Germinal center (tissue), 1 donor: ENCODE measurements at regions not wholly inside any gene's neighbourhood (a gene's known extent, or its start where the extent isn't known, plus 50 kb on each side); places are given as distances from the start of the nearest gene placed in this dataset.

Experiments used
- DNase-seq: peaks from one replicate; pipeline ENCODE4 v3.0.0; 2012; ENCODE audit warnings: mixed read lengths, low spot score

DNA sequence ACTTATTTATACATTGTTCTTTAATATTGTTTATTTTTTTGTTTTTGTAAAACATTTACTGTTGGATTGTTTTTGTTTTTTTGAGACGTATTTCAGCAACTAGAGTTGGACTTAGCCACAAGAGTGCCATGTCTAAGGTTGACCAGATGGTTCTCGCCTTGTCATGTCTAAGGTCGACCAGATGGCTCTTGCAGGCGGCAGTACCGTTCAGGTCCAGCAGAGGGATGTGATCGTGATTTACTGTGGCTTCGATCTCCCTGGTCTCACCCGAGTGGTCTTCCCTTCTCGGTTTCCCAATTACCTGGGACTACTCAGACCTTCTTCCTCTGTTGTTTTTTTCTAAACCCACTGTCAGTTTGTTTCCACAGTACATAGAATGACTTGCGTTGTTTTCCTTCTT is 1438.6 kb downstream of the UQCRFS1 start:
- no peak for DNase-seq

GRCh38 chr19:27773318-27774094 is 1439.4 kb downstream of the UQCRFS1 start:
- no peak for DNase-seq

- no peak for DNase-seq
These were observed 1440.9 kb downstream of the UQCRFS1 start for GRCh38 chr19:27772059-27772458.

DNA sequence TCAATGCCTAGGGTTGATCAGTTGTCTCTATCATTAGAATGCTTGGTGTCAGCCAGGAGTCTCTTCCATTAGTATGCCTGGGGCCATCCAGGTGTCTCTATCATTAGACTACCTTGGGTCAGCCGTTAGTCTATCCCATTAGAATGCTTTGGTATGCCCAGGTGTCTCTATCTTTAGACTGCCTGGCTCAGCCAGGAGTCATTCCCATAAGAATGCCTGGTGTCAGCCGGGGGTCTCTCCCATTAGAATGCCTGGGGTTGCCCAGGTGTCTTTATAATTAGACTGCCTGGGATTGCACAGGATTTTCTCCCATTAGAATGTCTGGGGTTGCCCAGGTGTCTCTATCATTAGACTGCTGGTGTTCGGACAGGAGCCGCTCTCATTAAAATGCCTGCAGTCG is 1442.9 kb downstream of the UQCRFS1 start:
- no peak for DNase-seq

GRCh38 chr19:27767234-27767633 is 1445.7 kb downstream of the UQCRFS1 start:
- no peak for DNase-seq

DNA sequence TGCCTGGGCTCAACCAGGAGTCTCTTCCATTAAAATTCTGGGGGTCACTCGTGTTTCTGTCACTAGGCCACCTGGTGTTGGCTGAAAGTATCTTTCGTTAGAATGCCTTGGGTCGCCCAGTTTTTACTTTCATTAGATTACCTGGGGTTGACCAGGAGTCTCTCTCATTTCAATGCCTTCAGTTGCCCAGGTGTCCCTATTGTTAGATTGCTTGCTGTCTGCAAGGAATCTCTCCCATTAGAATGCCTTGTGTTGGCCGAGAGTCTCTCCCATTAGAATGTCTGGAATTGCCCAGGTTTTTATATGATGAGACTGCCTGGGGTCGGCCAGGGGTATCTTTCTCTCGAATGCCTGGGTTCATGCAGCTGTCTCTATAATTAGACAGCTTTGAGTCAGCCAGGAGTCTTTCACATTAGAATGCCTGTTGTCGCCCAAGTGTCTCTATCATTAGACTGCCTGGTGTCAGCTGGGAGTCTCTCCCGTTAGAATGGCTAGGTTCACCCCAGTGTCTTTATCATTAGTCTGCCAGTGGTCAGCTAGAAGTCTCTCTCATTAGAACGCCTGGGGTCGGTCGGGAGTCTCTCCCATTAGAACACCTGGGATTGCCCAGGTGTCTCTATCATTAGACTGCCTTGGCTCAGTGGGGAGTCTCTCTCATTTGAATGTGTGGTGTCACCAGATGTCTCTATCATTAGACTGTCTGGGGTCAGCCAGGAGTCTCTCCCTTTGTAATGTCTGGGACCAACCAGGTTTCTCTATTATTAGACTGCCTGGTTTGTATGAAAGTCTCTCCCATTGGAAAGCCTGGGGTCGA is 1446.8 kb downstream of the UQCRFS1 start:
- no peak for DNase-seq

GRCh38 chr19:27765397-27765796 is 1447.6 kb downstream of the UQCRFS1 start:
- DNase-seq = no peak

- no peak for DNase-seq
These were observed 1448.7 kb downstream of the UQCRFS1 start for GRCh38 chr19:27764186-27764804.

- no peak for DNase-seq
These were observed 1450.0 kb downstream of the UQCRFS1 start for GRCh38 chr19:27762933-27763332.

DNA sequence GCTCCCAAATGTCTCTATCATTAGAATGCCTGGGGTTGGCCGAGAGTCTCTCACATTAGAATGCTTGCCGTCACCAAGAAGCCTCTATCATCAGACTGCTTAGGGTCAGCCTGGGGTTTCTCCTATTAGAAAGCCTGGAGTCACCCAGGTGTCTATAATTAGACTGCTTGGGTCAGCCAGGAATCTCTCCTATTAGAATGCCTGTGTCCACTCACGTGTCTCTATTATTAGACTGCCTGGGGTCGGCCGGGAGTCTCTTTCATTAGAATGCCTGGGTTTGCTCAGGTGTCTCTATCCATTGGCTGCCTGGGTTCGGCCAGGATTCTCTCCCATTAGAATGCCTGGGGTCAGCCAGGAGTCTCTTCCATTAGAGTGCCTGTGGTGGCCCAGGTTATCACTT is 1453.1 kb downstream of the UQCRFS1 start:
- no peak for DNase-seq

DNA sequence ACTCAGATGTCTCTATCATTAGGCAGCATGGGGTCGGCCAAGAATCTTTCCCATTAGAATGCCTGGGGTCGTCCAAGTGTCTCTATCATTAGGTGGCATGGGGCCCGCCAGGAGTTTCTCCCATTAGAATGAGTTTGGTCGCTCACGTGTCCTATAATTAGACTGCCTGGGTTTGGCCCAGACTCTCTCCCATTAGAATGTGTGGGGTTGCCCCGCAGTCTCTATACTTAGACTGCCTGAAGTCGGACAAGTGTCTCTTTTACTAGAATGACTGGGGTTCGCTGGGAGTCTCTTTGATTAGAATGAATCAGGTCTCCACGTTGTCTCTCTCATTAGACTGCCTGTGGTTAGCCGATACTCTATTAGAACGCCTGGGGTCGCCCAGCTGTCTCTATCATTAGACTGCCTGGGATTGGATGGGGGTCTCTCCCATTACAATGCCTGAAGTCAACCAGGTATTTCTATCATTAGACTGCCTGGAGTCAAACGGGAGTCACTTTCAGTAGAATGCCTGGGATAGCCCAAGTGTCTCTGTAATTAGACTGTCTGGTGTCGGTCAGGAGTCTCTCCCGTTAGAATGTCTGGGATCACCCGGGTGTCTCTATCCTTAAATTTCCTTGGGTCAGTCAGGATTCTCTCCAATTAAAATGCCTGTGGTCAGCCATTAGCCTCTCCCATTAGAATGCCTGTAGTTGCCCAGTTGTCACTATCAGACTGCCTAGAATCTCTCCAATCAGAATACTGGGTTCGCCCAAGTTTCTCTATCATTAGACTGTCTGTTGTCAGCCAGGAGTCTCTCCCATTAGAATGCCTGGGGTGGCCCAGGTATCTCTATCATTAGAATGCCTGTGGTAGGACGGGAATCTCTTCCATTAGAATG is 1454.1 kb downstream of the UQCRFS1 start:
- DNase-seq = no peak

DNA sequence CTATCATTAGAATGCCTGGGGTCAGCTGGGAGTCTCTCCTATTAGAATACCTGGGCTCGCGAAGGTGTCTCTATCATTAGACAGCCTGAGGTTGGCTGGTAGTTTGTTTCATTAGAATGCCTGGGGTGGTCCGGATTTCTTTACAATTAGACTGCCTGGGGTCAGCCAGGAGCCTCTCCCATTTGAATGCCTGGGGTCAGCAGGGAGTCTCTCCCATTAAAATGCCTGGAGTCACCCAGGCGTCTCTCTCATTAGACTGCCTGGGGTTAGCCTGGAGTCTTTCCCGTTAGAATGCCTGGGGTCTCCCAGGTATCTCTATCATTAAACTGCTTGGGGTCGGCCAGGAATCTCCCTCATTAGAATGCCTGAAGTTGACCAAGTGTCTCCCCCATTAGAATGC is 1458.3 kb downstream of the UQCRFS1 start:
- DNase-seq = no peak

GRCh38 chr19:27753622-27754021 is 1459.3 kb downstream of the UQCRFS1 start:
- no peak for DNase-seq

DNA sequence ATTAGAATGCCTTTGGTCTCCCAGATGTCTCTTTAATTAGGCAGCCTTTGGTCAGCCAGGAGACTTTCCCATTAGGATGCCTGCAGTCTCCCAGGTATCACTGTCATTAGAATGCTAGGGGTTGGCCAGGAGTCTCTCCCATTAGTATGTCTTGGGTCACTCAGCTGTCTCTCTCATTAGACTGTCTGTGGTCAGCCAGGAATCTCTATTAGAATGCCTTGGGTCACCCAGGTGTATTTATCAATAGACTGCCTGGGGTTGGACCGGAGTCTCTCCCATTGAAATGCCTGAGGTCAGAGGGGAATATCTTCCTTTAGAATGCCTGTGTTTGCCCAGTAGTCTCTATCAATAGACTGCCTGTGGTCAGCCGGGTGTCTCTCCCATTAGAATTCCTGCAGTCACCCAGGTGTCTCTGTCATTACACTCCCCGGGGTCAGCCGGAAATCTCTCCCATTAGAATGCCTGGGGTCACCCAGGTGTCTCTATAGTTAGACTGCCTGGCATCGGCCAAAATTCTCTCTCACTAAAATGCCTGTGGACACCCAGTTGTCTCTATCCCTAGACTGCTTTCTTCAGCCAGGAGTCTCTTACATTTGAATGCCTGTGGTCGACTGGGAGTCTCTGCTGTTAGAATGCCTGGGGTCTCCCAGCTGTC is 1460.3 kb downstream of the UQCRFS1 start:
- DNase-seq = no peak

GRCh38 chr19:27751044-27751391 is 1461.9 kb downstream of the UQCRFS1 start:
- no peak for DNase-seq

DNA sequence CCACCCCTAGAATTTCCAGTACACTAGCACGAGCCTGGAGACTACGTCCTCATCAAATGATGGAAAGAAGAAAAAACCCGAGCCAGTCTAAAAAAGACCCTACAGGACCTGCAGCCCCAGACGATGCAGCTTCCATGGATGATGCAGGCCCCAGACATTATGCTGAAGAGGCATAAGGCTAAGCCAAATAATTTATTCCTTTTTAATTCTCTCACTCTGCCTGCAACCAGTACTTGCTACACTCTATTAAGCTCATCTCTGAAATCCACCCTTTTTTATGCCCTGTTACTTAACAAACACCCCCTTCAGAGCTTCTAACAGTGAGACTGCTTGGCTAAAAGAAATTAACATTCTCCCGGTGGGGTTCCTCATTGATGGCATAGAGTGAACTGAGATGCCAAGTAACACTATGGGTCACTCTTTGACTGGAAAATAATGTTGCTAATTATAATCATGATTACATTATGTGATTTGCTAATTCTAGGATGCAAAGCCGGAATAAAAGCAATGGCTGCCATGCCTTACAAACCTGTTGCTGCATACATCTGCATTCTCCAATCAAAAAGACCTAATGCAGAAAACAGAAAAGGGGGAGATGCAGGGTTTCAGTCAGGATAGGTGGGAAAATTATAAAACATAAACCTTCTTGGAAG is 1462.4 kb downstream of the UQCRFS1 start:
- no peak for DNase-seq

DNA sequence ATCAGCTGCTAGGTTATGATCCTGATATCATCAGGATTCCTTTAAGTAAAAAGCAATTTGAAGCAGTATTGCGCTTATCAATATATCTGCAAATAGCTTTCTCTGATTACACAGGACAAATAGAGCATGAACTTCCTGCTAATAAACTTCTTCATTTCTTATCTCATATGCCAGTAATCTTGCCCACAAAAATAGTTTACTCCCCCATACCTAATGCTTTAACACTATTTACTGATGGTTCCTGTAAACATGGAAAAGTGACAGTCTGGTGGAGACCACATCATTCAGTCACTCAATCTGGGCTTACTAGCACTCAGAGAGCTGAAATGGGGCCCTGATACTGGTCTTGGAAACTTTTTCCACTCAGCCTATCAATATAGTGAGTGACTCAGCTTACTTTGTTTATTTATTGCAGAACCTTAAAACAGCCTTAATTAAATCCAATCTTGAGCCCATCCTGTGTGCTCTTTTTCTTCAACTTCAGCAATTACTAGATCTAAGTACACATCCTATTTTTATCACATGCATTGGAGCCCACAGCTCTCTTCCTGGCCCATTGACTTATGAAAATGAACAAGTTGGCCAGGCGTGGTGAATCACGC is 1464.3 kb downstream of the UQCRFS1 start:
- no peak for DNase-seq

- DNase-seq = peak; percentile 4
These were observed 1466.1 kb downstream of the UQCRFS1 start for GRCh38 chr19:27746691-27747380.

DNA sequence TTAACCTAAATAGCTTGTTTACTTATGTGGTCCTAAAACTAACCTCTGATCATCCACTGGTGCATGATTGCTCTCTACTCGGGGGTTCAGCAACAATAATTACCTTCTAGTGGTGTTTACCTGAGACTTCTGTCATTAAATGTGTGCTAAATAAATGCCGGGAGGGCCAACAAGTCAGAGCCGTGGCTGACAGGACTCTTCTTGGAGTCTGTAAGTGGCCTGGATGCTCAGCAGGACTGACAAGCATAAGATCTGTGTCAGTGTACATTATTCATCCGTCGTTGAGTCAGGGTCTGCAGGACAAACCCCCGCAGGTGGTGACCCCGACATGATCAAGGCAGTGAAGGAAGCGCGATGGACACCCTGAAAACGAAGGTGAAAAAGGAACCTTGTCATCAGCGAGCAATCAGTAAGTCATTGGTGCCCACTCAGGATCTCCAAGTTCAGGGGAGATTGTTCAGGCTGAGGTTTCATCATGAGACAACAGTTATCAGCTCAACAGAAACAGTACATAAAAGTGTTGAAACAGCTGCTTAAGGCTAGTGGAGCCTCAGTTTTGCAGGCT is 1466.9 kb downstream of the UQCRFS1 start:
- DNase-seq = no peak
